GM23338 (cell line): ENCODE measurements at regions not wholly inside any gene's neighbourhood (a gene's known extent, or its start where the extent isn't known, plus 50 kb on each side); places are given as distances from the start of the nearest gene placed in this dataset.

ENCODE experiments used
- ATAC-seq: fragments of 200-7000 bp; cut with Tn5 transposase; 3 replicates; pipeline ENCODE4 v1.9.1; 2020
- DNase-seq: peaks from one replicate; pipeline ENCODE4 v3.0.0-alpha.2; 2015; ENCODE audit warnings: low spot score
- H2AFZ ChIP-seq: fragments of 200-600 bp; sonication (generic); 2 replicates; pipeline ENCODE4 v1.8.0; 2016; ENCODE audit warnings: antibody characterized with exemption, mild to moderate bottlenecking, moderate library complexity
- H3F3A ChIP-seq: fragments of 200-600 bp; sonication (generic); replicated peaks from 2 replicates; pipeline ENCODE4 v1.8.0; 2017; ENCODE audit warnings: antibody characterized with exemption, mixed run types, low read depth
- H3K27ac ChIP-seq: fragments of 200-600 bp; sonication (generic); 2 replicates; pipeline ENCODE4 v1.6.1; 2016; ENCODE audit warnings: low read depth
- H3K27me3 ChIP-seq: fragments of 200-600 bp; sonication (generic); 2 replicates; pipeline ENCODE4 v1.8.0; 2016; ENCODE audit warnings: mild to moderate bottlenecking, mixed run types, moderate library complexity; ENCODE audit not compliant: insufficient read depth
- H3K36me3 ChIP-seq: fragments of 200-600 bp; sonication (generic); 2 replicates; pipeline ENCODE4 v1.8.0; 2016; ENCODE audit warnings: mild to moderate bottlenecking; ENCODE audit not compliant: insufficient read depth
- H3K4me1 ChIP-seq: fragments of 200-600 bp; sonication (generic); 2 replicates; pipeline ENCODE4 v1.8.0; 2016; ENCODE audit warnings: mild to moderate bottlenecking, moderate library complexity; ENCODE audit not compliant: insufficient read depth
- H3K4me2 ChIP-seq: fragments of 200-600 bp; sonication (generic); 2 replicates; pipeline ENCODE4 v1.7.1; 2017; ENCODE audit warnings: mixed run types
- H3K4me3 ChIP-seq: fragments of 200-600 bp; sonication (generic); 2 replicates; pipeline ENCODE4 v1.6.1; 2016; ENCODE audit warnings: mixed run types
- H3K79me2 ChIP-seq: fragments of 200-600 bp; sonication (generic); replicated peaks from 2 replicates; pipeline ENCODE4 v1.8.0; 2017; ENCODE audit warnings: mild to moderate bottlenecking; ENCODE audit not compliant: insufficient read depth
- H3K9me2 ChIP-seq: fragments of 200-600 bp; sonication (generic); 2 replicates; pipeline ENCODE4 v1.8.0; 2017; ENCODE audit not compliant: insufficient read depth
- H4K20me1 ChIP-seq: fragments of 200-600 bp; sonication (generic); replicated peaks from 2 replicates; pipeline ENCODE4 v1.8.0; 2017; ENCODE audit warnings: mild to moderate bottlenecking; ENCODE audit not compliant: insufficient read depth
- H3K27ac Mint-ChIP-seq: 2 replicates; pipeline ENCODE4 v1.8.0; 2020; ENCODE audit warnings: inconsistent platforms, mild to moderate bottlenecking, moderate library complexity, mixed read lengths
- H3K27me3 Mint-ChIP-seq: 3 replicates; pipeline ENCODE4 v1.8.0; 2022; ENCODE audit warnings: low read depth, mild to moderate bottlenecking, moderate library complexity, mixed read lengths, inconsistent platforms; ENCODE audit not compliant: insufficient read depth, poor library complexity
- H3K36me3 Mint-ChIP-seq: 3 replicates; pipeline ENCODE4 v1.8.0; 2021; ENCODE audit warnings: low read depth, mild to moderate bottlenecking, inconsistent platforms, moderate library complexity, mixed read lengths
- H3K4me1 Mint-ChIP-seq: 3 replicates; pipeline ENCODE4 v1.8.0; 2020; ENCODE audit warnings: mild to moderate bottlenecking, inconsistent platforms, mixed read lengths
- H3K4me3 Mint-ChIP-seq: 3 replicates; pipeline ENCODE4 v1.8.0; 2021; ENCODE audit warnings: moderate library complexity, mild to moderate bottlenecking, inconsistent platforms, mixed read lengths
- H3K9me3 Mint-ChIP-seq: 3 replicates; pipeline ENCODE4 v1.8.0; 2020; ENCODE audit warnings: moderate library complexity, mild to moderate bottlenecking, inconsistent platforms, mixed read lengths
- ETS1 ChIP-seq: IDR thresholded peaks from 2 replicates; pipeline ENCODE4 v1.6.1; 2016; ENCODE audit warnings: antibody characterized with exemption
- STAT1 ChIP-seq: IDR thresholded peaks from one replicate; pipeline ENCODE4 v1.6.1; 2016; ENCODE audit warnings: antibody characterized with exemption; ENCODE audit not compliant: unreplicated experiment
- ZNF114 ChIP-seq: fragments of 250-450 bp; sonication (Bioruptor Pico); IDR thresholded peaks from 2 replicates; pipeline ENCODE4 v1.5.0; 2020; ENCODE audit warnings: mild to moderate bottlenecking, moderate library complexity
- ZNF462 ChIP-seq: fragments of 250-450 bp; sonication (Bioruptor Pico); IDR thresholded peaks from 2 replicates; pipeline ENCODE4 v1.5.0; 2020; ENCODE audit warnings: mild to moderate bottlenecking, moderate library complexity

GRCh38 chr12:74897425-74898211 lies 312.0 kb downstream of the KCNC2 start:
- ATAC-seq = no peak
- no peak overlapping the region for H3K4me3 Mint-ChIP-seq

More at GRCh38 chr12:74897425-74898211, 312.0 kb downstream of the KCNC2 start:
- H3K27me3 ChIP-seq = no peaks in the 10 kb centered on the region
- H3K27ac ChIP-seq = no peak overlapping the region
- H3K36me3 ChIP-seq = no peaks in the 10 kb centered on the region
- no peaks in the 10 kb centered on the region for H3K36me3 Mint-ChIP-seq
- TF ChIP-seq STAT1 (no peak), ETS1 (no peak), ZNF462 (CRISPR knock-in tag) (no peak), ZNF114 (no peak)
- no peak overlapping the region for H3K4me3 ChIP-seq
- H3K4me1 ChIP-seq = no peaks in the 10 kb centered on the region
- H3K4me2 ChIP-seq = no peak overlapping the region
- no peaks in the 10 kb centered on the region for H3K27me3 Mint-ChIP-seq
- DNase-seq = no peak
- H3K79me2 ChIP-seq = no peaks in the 10 kb centered on the region
- H3K9me3 Mint-ChIP-seq = no peaks in the 10 kb centered on the region
- H3K9me2 ChIP-seq = no peaks in the 10 kb centered on the region
- H3F3A ChIP-seq = no peaks in the 10 kb centered on the region
- peaks cover 3% of the 10 kb centered on the region for H3K4me1 Mint-ChIP-seq
- H3K27ac Mint-ChIP-seq = no peak overlapping the region
- no peak overlapping the region for H2AFZ ChIP-seq
- H4K20me1 ChIP-seq = no peaks in the 10 kb centered on the region
